Epidermal melanocyte (primary cell): ENCODE measurements at regions not wholly inside any gene's neighbourhood (a gene's known extent, or its start where the extent isn't known, plus 50 kb on each side); places are given as distances from the start of the nearest gene placed in this dataset.

ENCODE experiments used
- DNase-seq: peaks from one replicate; pipeline ENCODE4 v3.0.0; 2011; ENCODE audit warnings: low spot score; ENCODE audit not compliant: insufficient read length

DNA sequence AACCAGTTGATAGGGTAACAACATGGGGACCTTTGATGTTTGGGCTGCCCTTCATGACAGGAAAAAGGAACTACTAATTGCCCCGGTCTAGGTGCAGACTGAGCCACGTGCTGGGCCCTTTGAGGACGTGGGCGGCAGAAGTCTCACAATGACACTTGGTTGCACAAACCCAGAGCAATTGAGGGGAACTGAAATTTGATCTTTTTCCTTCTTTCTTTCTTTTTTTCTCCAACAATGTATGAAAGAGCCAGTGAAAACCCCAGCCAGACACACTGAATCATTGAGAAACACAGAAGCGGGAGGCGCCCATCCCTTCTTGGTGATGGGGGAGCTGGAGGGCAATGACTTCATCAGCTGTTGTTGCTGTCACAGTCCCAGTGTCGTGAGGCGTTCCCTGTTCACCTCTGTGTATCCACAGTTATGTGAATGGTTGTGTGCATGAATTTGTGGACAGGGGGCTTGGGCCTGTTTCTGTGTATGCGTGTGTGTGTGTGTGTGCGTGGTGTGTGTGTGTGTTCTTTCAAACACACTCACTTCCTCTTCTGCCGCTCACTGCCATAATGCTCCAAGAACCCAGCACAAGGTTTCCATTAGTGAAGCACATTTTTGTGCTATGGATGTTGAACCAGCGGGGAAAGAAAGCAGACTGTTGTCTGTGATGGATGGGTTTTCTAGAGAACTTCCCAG, 137.5 kb upstream of the CCND2 start:
- no peak for DNase-seq

DNA sequence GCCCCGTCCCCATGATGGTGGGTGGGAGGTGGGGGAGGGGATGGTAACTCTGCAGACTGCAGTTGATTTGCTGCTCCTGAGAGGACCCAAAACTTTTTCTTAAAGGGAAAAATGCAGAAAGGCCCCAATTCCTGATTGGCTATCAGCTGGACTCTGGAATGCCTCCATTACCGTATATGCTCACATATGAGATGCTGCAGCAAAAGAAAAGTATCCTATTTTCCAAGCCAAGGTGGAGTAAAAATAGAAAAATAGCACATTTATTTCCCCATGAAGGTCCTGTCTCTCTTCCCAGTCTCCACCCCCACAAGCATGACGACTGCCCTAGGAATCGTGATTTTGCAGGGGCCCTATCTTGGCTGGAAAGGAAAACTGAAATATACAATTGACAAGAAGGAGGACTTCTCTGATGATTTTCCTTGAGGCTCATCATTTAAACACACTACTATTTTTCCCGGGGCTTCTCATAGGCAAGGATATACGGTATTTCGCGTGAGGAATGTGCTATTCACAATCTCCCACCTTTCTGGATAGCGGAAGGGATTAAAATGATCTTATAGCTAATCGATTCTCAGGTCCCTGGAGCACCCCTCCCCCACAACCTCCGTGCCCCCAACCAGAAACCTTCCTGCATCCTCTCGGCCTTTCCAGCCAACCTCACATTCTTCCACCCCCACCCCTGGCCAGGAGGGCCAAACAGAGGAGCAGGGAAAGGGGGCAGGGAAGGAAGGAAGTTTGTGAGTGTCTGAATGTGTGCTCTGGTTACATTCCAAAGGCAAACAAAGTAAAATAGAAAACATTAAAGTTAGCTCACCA, 138.9 kb upstream of the CCND2 start:
- no peak for DNase-seq

DNA sequence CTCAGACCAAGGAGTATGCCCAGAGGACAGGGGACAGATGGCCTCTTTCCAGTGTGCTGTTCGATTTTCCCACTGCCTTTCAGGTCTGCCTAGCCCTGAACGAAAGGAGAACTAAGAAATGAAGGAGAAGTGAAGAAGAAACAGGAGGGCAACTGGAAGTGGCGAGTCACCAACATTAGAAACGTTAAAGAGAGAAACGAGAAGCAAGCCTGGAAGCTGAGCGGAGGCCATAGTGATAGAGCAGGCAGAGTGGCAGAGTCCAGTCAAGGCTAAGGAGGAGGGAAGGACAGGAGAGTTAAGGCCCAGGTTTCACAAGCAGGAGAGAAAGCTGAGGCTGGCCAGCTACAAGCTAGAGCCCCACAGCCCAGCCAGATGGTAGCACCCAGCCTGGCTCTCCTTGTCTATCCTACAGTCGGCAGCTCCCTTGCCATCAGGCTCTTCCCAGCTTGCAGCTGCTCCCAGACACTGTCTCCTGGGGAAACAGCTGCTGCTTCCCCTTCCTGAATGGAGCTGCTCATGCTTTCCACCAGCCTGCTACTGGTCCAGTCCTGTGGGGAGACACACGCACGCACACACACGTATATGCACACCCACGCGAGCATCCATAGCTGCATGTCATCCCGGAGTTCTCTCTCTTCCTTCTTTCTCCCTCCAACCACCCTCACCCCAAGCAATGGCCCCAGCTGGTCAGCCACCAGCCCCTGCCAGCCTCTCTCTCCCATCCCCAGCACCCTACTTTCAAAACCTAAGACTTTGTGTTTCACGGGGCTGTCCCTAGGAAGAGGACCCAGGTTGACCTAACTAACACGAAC, 139.7 kb upstream of the CCND2 start:
- no peak for DNase-seq

DNA sequence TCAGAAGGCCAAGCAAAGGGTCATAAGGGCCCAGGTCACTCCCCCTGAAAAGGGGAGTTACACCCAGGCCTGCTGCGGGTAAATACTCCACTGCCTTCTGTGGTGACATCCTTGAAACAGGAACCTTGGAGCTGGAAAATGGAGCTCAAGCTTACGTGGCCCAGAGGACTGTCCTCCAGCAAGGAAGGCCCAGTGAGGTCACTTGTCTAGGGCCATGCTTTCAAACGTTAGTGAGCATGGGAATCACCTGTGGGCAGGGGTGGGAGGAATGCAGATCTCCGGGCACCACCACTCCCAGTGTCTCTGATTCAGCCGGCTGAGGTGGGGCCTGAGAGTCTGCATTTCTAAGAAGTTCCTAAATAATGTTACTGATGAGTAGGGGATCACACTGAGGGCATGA, 140.5 kb upstream of the CCND2 start:
- DNase-seq, result no peak

DNA sequence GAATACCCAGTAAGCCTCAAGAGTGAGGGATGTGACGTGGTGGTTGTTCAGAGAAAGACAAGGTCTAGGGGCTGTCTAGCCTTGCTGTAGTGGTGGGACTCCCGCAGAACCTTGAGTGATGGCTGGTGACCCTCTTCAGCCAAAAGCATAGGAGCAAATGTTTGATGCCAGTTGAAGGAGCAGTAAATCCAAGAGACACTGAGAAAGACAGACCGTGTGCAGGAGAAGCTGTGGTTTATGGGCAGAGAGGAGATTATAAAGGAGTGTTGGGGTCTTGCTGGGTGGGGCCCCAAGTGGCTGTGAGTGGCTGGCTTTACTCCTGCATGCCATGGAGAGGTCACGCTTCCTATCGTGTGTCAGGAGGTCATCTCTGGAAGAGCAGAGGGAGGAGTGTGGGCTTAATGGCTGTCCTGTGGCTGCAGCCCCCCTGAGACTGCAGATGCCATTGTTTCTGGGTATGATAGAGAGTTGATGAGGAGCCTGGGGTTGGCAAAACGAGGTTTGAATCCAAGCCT, 152.0 kb upstream of the CCND2 start:
- DNase-seq, result no peak

DNA sequence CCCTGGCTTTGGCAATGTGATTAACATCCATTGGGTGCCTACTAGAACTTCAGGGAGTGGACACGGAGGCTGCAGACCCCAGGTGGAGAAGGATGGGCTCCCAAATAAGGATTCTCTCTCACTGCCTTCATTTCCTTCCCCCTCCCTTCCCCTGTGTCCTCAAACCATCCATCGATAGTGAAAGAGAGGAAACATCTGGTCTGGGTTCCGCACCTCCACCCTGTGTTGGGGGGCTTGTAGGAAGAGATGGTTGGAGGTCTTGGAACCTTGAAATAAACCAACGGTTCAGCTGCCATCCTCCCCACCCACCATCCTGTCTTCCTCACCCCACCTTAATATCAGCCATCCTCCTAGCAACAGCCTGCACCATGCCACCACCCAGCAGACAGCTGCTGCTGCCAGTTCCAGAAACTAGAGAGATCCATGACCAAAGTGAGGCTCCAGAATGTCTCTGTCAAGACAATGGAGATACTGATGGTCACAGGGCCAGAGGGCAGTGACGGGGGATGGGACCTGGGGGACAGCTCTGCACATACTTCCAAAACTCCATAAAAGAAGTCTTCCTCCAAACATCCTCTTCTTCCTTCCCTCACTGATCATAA, 153.1 kb upstream of the CCND2 start:
- no peak for DNase-seq

DNA sequence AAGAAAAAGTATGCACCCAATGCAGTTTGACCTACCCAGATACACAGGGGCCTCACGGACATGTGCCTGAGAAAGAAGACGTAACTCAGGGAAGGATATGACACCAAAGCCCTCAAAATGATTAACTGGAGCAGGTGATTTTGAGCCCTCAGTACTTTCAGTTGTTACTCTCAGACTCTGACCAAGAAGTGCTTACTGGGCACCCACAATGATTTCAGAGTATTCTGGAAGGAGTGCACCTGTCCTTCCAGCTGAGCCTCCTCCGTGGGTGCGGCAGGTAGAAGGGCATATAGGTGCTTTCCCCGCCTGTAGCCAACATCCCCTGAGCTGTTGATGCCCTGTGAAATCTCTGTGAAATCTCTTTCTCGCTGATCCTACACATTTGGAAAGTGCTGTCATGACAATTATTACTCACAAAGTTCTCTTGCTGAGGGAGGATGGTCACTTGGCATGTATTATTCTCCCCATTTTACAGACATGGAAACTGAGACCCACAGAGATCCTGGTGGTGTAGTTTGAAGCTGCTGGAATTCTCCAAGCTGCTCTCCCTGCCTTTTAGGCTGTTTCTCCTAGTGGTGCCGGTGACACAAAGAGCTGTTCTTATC, 154.3 kb upstream of the CCND2 start:
- DNase-seq, result no peak

DNA sequence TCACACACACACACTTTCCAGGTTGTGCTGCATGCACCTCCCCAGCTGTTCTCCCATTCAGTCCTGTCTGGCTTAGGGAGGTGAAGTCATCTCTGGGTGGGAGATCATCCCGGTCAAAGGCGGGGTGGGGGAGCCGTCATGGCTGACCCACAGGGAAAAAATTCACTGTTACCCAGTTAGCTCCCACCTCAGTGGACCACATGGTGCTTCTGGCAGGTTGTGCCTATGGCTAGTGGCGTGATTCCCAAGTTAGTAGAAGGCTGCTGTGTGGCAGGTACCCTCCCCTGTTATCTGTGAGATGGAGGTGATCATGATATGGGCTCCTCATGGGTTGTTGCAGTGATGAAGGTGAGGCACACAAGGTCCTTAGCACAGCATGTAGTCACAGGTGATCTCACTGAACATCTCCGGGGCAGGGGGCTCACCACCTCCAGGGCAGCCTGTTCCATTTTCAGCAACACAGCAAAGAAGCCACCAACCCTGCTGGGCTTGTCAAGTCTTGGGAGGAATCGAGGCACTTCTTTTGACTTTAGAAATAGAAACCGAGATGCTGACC, 154.9 kb upstream of the CCND2 start:
- no peak for DNase-seq

DNA sequence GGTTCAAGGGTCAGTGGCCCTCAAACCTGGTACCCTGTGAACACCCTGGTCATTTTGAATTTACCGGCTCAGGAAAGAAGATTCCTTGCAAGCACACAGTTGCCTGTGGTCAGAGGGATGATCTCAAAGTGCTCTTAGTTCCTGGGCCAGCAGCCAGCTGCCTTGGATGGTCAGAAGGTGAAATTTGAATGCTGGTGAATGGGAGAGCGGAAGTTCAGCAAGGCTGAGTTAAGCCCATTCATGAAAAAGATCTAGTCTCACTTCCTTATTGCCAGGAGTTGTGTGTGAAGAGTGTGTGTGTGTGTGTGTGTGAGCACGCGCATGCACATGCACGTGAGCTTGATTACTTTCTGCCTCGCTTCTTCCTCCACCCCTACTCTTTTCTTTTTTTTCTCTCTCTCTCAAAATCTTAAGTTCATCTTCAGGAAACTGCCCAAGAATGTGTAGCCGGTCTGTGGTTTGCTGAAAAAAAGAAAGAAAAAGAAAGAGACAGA, 155.5 kb upstream of the CCND2 start:
- no peak for DNase-seq

DNA sequence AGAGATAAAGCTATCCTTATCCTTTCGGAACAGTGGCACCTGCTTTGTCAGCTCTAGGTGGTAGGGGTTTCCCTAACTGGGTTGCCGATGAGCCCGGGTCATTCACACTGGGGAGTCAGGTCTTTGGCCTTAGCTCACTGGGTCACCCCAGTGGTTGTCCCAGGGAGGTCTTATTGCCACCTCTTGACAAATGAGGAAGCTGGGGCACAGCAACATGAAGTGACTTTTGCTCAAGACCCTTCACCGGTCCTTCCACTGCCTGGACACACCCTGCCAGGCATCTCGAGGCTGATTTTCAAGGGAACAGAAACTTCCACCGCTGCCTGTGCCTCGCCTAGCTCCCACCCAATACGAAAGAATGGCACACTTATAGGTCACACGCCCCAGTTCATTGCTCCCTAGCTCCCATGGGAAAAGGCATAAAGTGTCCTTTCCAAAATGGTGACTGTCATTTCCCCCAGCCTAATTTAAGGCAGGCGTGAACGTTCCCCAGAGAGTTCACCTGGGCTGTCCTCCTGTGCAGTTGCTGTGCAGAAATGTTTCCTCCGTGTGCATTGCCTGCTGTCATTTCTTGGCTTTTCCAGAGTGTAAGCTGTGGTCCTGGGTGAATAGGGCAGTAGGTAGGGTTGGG, 156.1 kb upstream of the CCND2 start:
- no peak for DNase-seq

DNA sequence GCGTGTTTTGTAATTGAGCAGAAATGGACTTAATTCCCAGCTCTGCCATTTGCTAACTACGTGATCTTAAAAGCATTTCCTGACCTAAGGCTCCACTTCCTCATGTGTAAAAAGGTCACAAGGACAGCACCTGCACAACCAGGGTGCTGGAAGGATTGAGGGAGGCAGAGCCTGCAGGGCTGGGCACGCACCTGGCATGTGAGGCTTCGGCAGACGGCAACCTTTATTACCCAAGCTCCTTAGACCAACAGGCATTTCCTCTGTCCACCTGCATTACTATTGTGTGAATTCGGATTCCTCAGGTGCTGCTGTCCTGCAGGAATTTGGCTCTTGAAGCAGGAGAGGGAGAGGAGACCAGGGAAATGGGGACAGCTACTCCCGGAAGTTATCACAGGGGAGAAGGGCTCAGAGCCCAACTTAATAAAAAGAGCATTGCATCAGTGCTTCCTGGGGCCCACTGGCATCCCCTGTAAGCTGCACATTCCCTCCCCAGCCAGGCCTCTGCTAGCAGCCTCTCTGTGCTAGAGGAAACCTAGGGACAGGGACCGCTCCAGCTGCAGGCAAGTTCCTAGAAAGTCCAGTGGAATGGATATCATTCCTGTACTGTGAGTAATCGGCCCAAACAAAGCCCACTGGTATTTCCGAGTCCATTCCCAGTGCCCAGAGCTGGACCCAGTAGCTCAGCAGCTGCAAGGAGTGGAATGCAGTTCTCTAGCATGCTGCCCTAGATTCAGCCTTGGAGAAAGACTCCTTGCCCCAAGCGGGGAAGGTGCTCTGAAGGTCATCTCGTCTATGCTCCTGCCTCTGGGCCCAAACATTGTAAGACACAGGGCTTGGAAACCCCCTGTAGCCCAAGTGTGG, 157.1 kb upstream of the CCND2 start:
- DNase-seq, result peak; percentile 36

DNA sequence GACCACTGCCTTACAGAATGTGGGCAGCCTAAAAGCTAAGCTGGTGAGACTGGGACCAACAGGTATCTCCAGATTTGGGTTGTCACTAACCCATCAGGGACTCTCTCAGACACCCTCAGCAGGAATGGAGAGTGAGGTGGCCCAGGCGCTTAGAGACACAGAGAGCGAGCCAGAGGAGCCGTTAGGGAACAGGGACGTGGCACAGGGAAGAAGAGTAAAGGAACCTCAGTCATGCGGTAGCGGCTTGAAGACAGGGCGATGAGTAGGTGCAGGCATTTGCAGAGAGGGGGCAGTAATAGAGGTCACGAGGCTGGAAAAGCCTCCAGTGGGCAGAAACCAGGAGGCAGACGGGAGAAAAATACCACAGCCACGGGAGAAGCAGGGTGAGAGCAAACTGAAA, 158.0 kb upstream of the CCND2 start:
- DNase-seq, result no peak

DNA sequence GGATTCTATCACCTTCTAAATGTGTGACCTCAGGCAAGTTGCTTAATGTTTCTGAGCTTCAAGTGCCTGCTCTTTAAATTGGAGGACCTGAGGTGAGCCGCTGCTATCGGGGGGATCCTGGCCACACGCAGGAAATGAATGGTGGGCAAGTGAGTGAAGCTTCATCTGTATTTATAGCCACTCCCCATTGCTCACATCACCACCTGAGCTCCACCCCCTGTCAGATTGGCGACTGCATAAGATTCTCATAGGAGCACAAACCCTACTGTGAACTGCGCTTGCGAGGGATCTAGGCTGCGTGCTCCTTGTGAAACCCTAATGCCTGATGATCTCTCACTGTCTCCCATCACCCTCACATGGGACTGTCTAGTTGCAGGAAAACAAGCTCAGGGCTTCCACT, 158.6 kb upstream of the CCND2 start:
- DNase-seq, result no peak

DNA sequence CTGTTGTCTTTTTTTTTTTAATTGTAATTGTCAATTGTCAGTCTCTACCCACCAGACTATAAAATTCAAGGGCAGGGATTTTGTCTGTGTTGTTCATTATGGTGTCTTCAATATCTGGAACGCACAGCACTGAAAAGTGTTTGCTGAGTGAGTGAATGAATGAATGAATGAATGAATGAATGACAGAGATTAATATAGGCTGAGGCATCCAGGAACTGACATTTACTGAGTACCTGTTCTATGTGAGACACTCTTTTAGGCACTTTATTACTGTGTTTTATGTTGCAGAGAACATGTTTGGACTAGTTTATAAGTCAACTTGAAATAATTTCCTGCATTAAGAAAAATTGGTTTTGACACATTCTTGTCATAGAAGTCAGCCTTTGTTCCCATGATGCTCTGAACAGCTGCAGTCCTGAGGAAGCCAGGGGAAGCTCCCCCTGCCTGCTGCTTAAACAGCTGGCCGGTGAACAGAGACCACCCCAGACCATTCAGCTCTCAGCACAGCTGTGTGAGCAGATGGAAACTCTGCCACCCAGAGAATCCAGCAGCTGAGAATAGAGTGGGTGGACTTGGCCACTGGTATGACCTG, 160.7 kb upstream of the CCND2 start:
- DNase-seq, result no peak

DNA sequence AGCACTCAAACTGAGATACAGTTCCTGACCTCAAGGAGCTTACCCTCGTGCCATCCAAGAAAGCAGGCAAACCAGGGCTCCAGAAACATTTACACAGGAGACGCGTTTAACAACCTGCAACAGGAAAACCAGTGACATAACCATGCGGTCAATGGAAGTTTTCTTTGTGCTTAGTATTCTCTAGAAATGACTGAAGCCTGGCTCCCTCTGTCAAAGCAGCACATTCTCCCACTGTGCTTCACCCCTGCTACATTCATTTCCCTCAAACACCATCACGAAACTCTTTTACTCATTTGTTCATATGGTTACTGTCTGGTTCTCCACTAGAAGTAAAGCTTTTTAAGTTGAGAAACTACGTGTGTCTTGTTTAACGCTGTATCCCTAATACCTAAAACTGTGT, 161.3 kb upstream of the CCND2 start:
- DNase-seq, result no peak

DNA sequence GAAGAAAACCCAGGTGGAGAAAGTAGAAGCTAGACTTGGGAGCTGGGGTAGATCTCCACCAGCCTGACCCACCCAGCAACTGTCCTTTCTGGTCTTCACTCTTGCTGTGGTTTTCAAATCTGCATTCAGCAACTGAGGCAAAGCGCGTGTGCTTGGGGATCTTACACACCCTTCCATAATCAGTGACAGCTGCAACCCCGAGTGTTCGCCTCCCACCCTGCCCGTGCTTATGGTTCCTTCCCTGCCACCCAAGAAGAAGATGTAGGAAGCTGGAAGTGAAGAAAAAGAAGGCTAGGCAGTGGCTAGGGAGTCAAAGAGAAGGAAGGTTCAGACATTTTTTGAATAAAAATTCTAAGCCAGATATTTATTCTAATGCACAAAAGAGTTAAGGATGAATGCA, 162.6 kb upstream of the CCND2 start:
- no peak for DNase-seq

DNA sequence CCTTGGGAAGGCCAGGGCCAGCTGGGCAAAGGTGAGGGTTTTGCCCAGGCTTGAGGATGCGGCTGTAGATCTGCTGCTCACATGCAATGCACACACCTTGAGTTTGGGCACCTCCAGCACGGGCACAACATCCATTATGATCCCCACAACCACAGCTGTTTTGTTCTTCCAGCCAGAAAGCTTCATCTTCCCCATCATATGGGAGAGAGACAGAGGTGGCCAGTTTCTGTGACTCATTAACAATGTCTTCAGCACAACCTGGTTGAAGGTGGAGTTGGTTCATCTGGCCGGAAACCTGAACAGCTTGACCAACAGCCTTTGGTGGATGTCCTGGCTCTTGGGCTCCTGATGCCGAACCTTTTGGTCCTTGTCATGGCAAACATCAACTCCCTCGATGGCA, 163.7 kb upstream of the CCND2 start:
- no peak for DNase-seq

DNA sequence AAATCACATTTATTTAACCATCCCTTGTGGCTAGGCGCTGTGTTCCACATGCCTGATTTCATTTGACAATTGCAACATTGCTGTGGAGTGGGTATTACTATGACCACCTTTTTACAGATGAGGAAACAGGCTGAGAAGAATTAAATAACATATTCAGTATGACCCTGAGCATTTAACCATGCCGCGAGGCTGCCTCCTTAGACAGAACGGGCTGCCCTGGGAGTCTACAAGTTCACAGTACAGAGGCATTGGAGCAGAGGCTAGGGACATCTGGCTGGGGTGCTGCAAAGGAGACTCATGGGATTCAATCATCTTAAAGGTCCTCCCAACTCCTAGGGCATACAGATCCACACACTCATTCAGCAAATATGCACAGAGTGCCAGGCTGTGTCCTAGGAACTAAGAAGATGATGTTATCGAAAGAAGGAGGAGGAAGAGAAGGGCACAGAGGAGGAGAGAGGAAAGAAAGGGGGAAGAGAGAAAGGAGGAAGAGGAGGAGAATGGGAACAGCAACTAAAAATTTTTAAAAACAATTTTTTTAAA, 164.7 kb upstream of the CCND2 start:
- no peak for DNase-seq
